ENCODE measurements at regions not wholly inside any gene's neighbourhood (a gene's known extent, or its start where the extent isn't known, plus 50 kb on each side); places are given as distances from the start of the nearest gene placed in this dataset.

- no peak for DNase-seq
Observed at GRCh38 chr6:8672882-8673281, 237.5 kb upstream of the SLC35B3 start.

- DNase-seq = no peak
Observed at GRCh38 chr6:8670792-8671191, 235.4 kb upstream of the SLC35B3 start.

GRCh38 chr6:8664700-8665099 lies 229.4 kb upstream of the SLC35B3 start:
- no peak for DNase-seq

GRCh38 chr6:8664070-8664469 lies 228.7 kb upstream of the SLC35B3 start:
- no peak for DNase-seq

GRCh38 chr6:8659404-8660189 lies 224.3 kb upstream of the SLC35B3 start:
- no peak for DNase-seq

GRCh38 chr6:8658416-8658815 lies 223.1 kb upstream of the SLC35B3 start:
- no peak for DNase-seq

GRCh38 chr6:8657522-8657921 lies 222.2 kb upstream of the SLC35B3 start:
- no peak for DNase-seq

- DNase-seq = no peak
Observed at GRCh38 chr6:8655670-8656454, 220.5 kb upstream of the SLC35B3 start.

- DNase-seq = no peak
Observed at GRCh38 chr6:8652710-8653109, 217.4 kb upstream of the SLC35B3 start.

GRCh38 chr6:8651998-8652397 lies 216.7 kb upstream of the SLC35B3 start:
- no peak for DNase-seq

GRCh38 chr6:8645212-8645611 lies 209.9 kb upstream of the SLC35B3 start:
- no peak for DNase-seq

GRCh38 chr6:8644306-8644705 lies 209.0 kb upstream of the SLC35B3 start:
- DNase-seq = no peak

GRCh38 chr6:8642854-8643253 lies 207.5 kb upstream of the SLC35B3 start:
- no peak for DNase-seq

- DNase-seq = no peak
Observed at GRCh38 chr6:8642131-8642530, 206.8 kb upstream of the SLC35B3 start.

GRCh38 chr6:8639928-8640649 lies 204.7 kb upstream of the SLC35B3 start:
- no peak for DNase-seq

- no peak for DNase-seq
Observed at GRCh38 chr6:8637896-8638597, 202.7 kb upstream of the SLC35B3 start.

- DNase-seq = no peak
Observed at GRCh38 chr6:8633762-8634161, 198.4 kb upstream of the SLC35B3 start.

- no peak for DNase-seq
Observed at GRCh38 chr6:8628736-8629135, 193.4 kb upstream of the SLC35B3 start.

GRCh38 chr6:8628063-8628462 lies 192.7 kb upstream of the SLC35B3 start:
- no peak for DNase-seq

- DNase-seq = no peak
Observed at GRCh38 chr6:8627085-8627861, 191.9 kb upstream of the SLC35B3 start.

GRCh38 chr6:8624665-8625064 lies 189.3 kb upstream of the SLC35B3 start:
- no peak for DNase-seq

GRCh38 chr6:8623441-8623840 lies 188.1 kb upstream of the SLC35B3 start:
- DNase-seq = no peak

All from CD4-positive, alpha-beta T cell treated with Interleukin-1 beta for 1 hour (primary cell).